DMS114 treated with DMSO at 0.1 percent for 48 hours (cell line): ENCODE measurements at regions not wholly inside any gene's neighbourhood (a gene's known extent, or its start where the extent isn't known, plus 50 kb on each side); places are given as distances from the start of the nearest gene placed in this dataset.

ENCODE experiments used
- DNase-seq: peaks from one replicate; lab custom pipeline; 2025; ENCODE audit not compliant: unreplicated experiment; lab: John Stamatoyannopoulos, UW

DNA sequence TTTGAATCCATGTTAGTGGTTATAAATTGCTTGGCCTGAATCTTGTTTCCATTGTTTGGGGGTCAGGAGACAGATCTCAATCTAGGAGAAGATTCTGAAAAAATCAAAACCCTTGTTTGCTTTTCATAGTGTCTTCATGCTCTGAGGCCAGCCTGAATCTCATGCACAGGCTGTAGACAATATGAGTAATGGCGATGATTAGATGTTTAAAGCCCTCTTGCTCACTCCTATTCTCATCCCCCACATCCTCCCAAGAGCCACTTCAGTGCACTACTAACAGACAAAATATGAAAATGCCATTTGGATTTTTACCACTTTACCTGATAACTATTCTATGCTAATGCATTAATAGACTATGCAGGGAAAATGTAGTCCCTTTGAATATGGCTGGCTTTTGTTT lies 129.4 kb downstream of the NUDT12 start:
- no peak for DNase-seq

DNA sequence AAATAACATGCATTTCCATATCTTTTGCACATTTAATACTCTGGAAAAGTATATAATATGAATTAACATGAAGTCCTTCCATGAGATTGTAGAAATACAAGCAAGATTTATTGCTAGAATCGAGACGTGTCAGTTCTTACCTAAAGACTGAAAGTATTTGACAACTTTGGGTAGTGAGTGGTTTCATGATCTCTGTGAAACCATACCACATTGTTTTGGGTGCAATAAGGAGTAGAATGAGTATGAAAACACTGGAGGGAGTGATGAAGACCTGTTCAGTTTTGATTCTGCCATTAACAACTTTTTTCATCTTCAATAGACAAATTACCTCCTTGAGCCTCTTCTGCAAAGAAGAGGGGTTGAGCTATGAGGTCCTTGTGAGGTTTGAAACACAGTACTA lies 133.7 kb downstream of the NUDT12 start:
- DNase-seq = no peak

DNA sequence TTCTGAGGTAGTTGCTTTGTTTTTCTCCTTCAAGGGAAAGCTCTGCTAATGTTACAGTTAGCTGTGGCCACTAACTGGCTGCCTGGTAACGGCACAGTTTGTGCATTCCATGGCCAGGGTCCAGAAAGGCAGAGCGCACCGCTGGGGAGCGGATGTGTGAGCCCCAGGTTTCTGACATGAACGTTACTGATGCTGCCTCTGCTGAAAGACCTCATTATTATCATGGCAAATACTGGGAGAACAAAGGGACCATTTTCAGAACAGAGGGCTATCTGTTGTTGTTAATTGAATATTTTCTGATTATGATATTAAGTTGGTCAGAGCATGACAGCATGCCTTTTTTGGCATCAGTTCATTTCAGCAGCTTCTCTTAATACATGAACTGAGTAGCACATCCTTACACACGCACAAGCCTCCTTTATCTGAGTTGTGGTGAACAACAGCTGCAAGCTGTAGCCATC lies 134.1 kb downstream of the NUDT12 start:
- DNase-seq = no peak

DNA sequence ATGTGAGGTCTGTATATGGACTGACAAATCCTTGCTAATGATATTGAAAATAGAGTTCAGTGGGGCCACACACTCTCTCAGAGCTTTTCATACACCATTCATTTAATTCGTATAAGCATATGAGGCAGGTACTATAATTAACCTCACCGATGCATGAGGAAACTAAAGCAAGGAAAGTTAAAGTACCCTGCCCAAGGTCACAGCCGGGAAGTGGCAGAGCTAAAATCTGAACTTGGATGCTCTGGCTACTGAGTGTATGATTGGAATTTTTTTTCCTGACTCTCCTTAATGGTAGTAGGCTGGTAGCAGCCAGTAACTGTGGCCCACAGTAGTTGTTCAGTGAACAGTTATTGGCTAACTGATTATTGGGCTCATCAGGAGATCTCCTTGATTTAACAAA lies 135.3 kb downstream of the NUDT12 start:
- no peak for DNase-seq

DNA sequence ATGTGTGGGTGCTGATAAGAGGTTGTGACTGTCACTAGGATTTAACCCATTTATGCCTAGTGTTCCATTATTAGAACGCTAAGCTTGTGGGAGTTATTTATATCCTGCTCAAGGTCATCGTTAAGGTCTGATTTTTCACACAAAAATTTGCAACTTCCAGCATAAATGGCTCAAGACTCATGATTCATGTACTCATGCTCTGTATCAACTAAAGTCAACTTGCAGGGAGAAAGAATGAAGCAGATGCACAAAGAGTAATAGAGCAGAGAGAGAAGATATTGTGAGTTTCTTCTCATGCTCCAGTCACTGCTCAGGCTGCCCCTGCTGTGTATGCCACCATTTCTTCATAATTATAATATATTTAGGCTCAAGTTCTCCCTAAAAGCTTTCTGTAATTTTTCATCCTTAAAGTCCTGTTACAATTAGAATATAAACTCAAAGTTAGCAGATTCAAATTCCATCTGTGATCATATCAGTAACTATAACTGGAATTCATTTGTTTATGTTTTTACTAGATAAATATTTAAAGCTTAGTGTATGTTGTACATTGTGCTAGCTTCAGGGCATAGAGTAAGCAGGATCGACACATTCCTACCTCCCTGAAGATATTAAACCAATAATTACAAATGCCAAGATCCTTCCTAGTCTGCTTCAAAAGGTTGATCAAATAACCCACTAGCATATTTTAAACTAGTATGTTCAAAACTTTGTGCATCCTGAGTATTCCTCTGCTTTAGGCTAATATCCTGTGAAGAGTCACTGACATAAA lies 136.7 kb downstream of the NUDT12 start:
- no peak for DNase-seq

DNA sequence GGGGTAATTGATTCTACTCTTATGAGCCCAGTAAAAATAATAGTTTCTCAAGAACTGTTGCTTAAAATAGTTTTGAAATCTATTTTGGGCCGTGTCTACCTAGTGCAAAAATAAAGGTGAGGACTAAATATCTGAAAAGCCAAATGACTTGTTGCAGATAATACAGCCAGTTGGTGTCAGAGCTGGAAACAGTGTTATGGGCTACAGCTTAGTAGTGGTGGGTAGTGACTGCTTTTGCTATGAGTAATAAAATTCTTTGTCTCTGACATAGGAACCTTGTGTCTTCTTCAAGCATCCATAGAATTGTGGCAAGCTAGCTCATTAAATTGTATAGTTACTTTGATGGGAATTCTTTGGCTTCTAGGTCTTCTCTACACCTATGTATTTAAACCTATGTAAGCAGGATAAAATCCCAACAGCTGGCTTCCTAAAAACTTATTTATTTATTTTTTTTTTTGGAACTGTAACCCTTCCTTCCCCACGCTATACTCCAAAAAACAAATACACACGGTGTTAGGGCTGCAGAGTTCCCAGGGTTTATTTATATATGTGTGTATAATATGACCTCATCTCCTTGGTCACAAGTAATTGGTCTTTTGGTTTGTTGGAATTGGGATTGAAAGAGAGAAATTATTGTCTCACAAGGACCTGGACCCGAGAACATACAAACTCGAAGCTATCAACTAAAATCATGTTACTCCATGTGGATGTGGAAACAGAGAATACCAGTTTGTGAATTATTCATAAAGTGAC lies 138.0 kb downstream of the NUDT12 start:
- no peak for DNase-seq

DNA sequence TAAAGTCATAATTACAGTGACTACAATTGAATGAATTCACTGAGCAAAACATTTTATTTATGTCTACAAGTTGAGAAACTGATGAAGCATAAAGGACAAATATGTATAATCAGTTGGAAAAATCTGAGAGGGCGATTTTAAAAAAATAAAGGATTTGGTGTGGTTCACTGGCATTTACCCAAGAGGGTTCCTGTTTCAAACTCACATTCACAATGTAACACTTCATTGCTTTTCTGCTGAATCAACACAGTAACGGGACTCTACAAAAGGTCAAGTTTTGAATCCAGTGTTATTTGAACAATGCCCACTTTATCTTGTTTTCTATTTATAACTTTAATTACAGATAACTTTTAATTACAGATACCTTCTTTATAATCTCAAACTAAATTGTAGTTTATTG lies 138.6 kb downstream of the NUDT12 start:
- no peak for DNase-seq

DNA sequence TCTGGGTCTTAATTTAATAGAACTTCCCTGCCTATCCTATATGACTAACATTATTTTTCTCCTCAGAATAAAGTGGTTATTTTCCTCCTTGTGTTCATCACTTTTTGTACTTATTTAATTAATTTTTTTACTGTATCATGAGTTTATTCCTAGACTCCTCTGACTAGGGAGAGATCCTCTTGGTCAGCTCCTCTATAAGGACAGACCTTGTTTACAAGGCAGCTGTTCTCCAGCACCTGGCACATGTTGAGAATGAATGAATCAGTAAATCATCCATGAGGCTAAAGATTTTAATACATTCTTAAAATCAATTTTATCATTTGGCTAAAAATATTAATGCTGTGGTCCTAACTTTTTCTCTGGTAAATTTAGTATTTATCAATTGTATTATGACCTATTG lies 139.8 kb downstream of the NUDT12 start:
- DNase-seq = no peak

DNA sequence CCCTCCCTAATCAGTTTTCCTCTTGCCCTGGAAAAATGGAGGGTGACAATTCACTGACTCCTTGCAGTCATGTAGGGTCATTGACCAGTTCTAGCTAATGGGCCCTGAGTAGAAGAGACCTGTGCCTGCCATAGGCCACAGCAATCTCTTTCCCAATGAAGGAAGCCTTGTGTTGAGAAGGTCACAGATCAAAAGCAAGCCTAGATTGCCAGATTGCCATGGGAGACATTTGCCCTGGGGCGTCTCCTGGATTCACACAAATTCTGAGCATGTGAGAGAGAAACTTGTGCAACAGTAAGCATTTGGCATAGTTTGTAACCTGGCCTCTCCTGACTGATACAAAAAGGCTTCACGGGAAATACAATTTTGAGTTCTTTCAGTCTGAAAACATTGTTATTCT lies 148.0 kb downstream of the NUDT12 start:
- DNase-seq = no peak

DNA sequence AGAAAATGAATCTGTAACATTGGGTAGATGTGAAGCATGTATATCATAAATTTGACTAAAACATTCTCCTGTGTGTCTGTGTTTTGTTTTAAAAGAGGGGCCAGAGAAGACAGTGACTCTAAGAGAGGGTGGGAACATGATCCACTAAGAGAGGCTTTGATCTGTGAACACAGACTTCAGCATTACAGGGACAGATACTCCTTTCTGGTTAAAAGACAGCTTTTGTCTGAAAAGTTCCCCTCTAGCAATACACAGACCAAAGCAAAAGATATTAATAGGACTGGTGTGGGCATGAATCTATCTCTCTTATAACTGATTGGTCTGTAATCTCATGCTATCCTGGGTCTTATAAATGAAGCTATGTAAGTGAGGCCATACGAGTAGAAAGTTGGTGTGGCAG lies 150.9 kb downstream of the NUDT12 start:
- no peak for DNase-seq

DNA sequence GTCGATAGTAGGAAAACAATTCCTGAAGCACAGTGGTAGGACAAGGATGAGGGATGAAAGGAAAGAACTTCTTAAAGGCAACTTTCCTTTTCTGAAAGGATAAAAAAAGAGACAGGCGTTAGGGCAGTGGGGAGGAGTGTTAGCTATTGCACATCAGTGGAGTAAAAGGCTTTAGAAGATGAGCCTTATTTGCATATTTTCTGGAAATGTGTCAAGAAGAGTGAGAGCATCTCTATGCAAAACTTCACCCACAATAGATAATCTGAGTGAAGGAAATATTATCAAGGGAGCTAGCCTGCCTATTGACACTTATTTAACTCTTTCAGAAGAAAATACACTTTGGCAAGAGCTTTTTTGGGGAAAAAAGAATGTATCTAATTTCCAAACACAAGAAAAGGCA lies 151.6 kb downstream of the MACIR start:
- no peak for DNase-seq

DNA sequence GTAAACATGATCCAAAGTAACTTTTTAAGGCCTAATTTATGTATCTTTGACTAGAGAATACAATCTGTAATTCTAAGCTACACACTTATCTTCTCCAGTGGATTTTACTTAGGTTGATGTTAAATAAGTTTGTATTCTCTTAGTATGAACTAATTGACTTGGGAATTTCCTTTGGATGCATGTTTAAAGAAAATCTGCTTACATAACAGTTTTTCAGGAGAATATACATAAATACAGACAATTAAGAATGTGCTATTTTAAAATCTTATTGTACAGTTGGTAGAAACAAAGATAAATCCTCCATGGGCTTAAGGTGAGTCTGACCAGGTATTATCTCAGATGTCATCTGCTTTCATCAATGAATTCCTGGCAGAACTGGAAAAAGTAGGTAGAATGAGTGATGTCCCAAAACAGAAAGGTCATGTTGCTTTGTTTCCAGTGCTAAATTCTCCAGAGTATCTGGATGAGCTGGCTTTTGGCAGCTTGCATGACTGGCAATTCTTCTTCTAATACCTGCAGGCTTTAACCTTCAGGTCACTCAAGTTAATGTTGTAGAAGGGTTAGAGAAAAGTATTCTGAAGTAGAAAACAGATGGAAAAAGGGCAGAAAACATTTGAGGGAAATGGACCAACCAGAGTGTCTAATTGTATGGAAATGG lies 150.6 kb downstream of the MACIR start:
- DNase-seq = no peak

DNA sequence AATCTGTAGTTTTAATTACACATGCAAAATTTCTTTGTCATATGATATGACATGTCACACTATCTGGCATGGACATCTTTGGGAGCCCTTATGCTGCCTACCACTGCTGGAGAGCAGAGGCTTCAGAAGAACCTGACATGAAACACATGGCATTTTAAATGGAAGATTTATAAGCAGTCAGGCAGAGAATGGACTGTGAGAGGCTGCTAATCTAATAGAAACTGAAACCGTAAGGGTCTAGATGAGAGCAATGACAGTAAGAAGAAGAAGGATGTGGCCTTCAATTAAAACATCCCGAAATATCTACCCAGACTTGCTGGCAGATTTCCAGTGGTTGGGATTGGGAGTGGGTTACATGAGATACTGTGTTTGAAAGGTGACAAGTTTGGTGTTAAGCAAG lies 149.8 kb downstream of the MACIR start:
- DNase-seq = no peak

DNA sequence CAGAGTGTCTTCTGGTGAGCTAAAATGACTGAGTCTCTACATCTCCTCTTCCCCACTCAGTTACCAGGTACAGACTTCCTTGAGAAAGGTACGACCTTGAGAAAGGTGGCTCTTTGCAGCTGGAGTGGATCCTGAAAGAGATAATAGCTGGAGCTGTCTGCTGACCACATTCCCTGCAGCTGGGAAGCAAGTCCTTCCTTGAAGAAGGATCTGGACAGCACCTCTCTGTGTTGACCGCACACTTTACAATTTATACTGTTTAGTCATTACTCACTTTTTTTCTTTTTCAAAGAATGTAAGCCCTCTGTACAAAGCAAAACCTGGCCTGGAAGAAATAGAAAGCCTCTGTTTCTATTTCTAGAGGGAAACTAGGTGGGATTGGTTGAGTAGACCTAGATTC lies 148.8 kb downstream of the MACIR start:
- no peak for DNase-seq

DNA sequence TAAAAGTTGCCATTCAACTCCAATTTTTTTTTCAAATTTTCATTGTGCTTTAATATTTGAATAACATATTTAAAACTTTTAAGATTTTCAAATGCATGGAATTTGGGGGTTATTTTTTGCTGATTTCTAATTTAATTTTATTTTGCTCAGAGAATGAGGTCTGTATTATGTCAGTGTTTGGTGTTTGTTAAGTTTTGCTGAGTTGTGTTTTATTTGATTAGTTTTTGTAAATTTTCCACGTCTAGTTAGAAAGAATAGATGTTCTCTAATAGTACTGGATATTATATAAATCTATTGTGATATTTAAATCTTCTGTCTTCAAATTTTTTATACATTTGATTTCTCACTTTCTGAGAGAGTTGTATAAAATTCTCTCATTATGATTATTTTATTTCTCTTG lies 145.9 kb downstream of the MACIR start:
- no peak for DNase-seq

DNA sequence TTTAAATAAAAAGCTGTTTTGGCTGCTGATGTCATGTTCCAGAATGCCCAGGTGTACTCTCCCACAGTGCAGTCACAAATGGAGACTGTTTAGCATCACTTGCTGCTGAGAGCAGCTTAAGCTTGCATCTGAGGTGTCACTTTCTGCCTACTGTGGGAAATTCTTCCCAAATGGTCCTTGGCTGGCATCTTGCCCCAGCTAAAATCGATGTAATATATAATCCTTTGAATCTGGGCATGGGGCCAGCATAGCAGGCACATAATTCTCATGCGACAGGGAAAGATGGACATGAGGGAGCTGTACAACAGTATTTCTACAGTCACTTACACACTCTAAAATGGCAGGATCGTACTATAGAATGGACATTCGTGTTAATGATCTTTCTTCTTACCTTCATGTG lies 144.3 kb downstream of the MACIR start:
- DNase-seq = no peak

DNA sequence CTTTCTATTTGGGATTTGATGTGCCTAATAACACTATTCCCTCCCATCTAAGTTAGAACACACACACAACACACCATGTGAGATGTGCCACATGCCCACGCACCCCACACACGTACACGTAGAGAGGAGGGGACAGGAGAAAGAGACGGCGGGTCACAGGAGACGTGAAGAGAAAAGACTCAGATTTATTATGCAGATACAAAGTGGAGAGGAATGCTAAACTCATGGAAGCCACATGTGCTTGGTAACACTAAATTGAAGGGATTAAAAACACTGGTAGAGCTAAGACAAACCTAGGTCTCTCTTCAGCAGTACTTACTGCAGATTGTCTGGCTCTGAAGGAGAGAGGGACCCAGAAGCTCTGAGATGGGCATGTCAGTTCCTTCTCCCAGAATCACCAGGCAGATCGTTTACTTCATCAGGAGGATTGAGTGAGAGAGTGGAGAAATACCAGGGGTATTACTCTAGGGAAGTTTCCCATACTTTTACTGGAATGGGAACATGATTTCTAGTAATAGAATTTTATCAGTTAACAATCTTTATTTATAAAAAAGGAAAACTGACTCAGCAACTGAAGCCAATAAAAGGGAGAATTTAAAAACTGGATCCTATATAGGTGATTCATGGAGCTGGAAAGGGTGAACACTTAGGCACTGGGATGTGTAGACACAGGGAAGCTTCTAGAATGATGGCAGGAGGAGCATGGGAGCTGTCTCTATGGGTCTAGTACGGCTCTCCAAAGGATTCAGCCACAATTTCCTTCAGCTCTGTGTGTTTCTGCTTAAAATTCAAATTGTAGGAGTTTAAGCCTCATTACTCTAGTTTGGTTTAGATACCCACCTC lies 139.4 kb downstream of the MACIR start:
- no peak for DNase-seq

DNA sequence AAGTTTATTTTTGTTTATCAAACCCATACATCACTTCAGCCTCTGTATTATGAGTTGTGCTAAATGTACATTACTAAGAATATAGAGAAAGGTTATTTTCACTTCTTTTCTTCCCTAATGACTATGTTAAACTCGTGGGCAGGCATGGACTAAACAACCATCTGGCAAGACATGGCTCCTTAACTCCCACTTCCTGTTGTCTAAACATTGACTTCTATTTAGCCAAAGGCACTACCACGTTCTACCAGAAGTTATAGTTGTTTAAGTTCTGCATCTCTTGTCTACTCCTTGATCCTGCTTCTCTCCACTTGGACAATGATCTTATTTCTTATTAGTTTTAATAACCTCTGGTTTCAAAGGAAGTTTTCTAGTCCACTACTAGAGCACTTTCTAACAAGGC lies 136.1 kb downstream of the MACIR start:
- no peak for DNase-seq

DNA sequence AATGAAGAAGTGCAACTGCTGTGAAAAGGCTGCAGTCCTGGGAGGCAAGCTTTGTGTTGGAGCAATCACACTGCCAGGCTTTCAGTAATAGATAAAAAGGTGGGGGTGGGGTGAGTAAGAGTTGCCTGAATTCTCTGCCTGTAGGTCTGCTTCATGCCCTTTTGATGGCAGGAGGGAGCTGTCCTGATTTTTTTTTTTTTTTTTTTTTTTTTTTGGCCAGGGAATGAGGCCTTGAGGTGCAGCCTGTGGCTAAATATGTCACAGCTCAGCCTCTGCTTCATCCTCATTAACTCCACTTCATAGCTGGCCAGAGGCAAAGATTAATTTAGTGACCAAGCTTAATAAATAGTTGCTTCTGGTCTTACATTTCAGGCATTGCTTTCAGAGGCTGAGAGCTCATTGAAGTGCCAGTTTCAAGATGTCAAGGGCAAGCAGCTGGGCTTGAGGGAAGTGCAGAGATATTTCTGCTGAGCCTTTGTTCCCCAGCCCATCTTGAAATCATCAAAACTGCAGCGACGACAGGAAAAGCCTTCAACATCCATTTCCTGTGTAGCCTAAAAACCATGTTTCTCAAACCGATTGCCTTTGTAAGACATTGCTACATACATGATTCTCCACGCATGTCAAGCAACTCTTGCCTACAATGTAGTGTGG lies 134.7 kb downstream of the MACIR start:
- no peak for DNase-seq

DNA sequence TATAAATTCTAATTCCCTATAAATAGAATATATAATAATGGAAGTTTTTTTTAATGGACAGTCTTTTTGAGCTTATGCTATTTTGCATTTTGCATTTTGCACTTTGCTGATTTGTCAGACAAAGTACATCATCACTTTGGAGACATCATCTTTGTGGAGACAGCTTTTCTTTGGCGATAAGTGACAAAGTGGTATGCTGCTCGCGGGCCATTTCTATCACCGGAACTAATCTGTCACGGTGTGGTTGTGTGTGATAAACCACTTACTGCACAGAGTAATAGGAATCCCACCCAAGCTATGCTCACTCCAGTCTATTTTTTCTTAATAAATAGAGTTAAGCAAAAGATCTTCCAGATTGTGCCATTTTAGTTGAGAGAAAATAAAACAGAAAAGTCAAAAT lies 133.1 kb downstream of the MACIR start:
- no peak for DNase-seq

DNA sequence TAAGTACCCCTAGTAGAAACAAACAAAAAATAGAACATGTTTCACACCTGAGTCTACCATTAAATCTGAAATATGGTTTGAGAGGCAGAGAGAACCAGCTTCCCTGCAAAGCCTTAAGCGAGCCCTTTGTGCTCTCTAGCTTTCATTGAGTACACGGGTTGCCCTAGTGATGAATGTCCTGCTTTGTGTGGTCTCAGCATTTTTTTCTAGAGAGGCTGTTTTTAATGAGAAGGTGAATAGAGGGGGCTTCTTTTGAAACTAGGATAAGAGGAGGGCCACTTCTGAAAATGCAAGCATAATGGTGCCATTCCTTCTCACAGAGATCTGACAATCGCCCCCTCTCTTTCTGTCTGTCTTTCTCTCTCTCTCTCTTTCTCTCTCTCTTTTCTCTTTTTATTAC lies 131.3 kb downstream of the MACIR start:
- DNase-seq = no peak
